ENCODE measurements at regions not wholly inside any gene's neighbourhood (a gene's known extent, or its start where the extent isn't known, plus 50 kb on each side); places are given as distances from the start of the nearest gene placed in this dataset.

- Histone ChIP-seq H3K4me1 (no peaks in the 10 kb centered on the region), H3K9me3 (no peaks in the 10 kb centered on the region), H3K27me3 (no peaks in the 10 kb centered on the region), H3K4me3 (no peak overlapping the region), H3K27ac (no peak overlapping the region), H3K36me3 (ENCODE audit: low read depth, missing control alignments) (no peaks in the 10 kb centered on the region)
- no peak for DNase-seq
- intact Hi-C loops (cut with DNase I; ENCODE audit: low total_unique reads), result no loop called here
- TF ChIP-seq POLR2A (IDR thresholded peaks at IDR 0.05), result no peak
- TF ChIP-seq, protein P1, sequence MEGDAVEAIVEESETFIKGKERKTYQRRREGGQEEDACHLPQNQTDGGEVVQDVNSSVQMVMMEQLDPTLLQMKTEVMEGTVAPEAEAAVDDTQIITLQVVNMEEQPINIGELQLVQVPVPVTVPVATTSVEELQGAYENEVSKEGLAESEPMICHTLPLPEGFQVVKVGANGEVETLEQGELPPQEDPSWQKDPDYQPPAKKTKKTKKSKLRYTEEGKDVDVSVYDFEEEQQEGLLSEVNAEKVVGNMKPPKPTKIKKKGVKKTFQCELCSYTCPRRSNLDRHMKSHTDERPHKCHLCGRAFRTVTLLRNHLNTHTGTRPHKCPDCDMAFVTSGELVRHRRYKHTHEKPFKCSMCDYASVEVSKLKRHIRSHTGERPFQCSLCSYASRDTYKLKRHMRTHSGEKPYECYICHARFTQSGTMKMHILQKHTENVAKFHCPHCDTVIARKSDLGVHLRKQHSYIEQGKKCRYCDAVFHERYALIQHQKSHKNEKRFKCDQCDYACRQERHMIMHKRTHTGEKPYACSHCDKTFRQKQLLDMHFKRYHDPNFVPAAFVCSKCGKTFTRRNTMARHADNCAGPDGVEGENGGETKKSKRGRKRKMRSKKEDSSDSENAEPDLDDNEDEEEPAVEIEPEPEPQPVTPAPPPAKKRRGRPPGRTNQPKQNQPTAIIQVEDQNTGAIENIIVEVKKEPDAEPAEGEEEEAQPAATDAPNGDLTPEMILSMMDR (IDR thresholded peaks at IDR 0.05), result no peak
- WGBS, 2 donors, result 69 to 76% methylated on average over 11 of the region's 11 CpGs
These were observed 159.8 kb upstream of the SALL4 start for GRCh38 chr20:51961964-51962761.

GRCh38 chr20:51960047-51960675 is 157.8 kb upstream of the SALL4 start:
- no peak overlapping the region for H3K4me3 ChIP-seq
- intact Hi-C loops (cut with DNase I; ENCODE audit: low total_unique reads), result no loop called here
- no peak for DNase-seq

DNA sequence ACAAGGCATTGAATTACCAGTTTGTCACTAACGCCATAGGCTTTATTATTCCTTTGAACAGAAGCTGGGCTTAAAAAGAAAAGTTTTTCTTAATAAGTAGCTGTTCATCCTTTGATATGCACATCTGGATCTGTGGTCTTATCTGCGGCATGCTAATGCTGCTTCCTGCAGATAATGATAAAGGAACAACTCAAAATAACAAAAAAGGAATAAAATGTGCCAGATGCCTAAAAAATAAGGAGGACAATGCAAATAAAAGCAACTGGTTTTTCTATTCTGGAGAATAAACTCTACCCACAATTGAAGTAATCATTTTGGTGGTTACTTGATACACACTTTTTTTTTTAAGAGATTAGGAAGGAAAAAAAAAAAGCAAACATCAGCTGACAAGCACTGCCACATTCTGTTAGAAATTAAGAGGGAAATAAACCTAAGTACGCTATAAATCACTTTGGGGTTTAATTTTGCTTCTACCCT is 156.8 kb upstream of the SALL4 start:
- intact Hi-C loops (cut with DNase I; ENCODE audit: low total_unique reads), result no loop called here

More at GRCh38 chr20:51960047-51960675, 157.8 kb upstream of the SALL4 start:
- TF ChIP-seq POLR2A (IDR thresholded peaks at IDR 0.05), result no peak
- TF ChIP-seq, protein P1 (IDR thresholded peaks at IDR 0.05), result no peak
- WGBS, 2 donors, result 91% methylated on average over 12 of the region's 12 CpGs
- Histone ChIP-seq H3K4me1 (no peaks in the 10 kb centered on the region), H3K27ac (no peak overlapping the region), H3K9me3 (no peaks in the 10 kb centered on the region), H3K27me3 (no peaks in the 10 kb centered on the region), H3K36me3 (ENCODE audit: low read depth, missing control alignments) (no peaks in the 10 kb centered on the region)

DNA sequence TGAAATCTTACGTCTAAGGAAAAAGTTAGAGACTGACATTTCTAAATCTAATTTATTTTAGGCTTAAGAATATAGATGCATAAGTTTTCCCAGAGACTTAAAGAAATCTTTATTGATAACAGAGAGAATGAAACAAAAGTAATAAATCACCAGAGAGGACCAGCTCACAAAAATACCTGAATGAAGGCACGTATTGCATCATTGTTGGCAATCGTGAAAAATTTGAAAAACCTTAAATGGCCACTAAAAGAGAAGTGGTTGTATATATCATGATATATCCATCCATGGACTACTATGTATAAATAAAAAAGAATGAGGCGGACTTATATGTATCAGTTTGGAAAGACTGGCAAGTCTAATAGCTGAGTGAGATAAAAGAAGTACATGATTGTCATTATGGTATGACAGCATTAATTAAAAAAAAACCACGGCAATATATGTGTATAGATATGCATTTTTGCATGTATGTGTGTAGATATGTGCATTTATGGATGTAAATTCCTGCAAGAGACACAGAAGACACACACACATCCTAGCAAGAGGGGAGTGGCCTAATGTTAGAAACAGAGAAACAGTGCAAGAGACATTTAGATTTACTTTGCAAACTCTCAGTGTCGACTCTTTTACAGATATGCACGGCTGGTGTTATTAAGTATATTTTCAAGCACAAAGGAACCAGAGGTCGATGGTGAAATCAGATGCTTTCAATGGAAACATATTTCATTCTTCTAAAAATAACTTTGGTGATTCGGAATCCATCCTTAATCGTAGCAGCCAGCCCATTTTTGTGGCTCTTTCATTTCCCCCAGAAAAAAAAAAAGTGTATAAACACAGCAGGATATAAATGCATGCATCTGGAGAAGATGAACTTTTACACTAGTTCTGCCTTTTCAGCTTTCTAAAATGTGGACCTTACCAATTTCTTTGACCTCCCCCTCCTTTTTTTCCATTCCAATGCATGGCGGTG is 156.1 kb upstream of the SALL4 start:
- TF ChIP-seq POLR2A (IDR thresholded peaks at IDR 0.05), result no peak
- TF ChIP-seq, protein P1 (IDR thresholded peaks at IDR 0.05), result no peak
- intact Hi-C loops (cut with DNase I; ENCODE audit: low total_unique reads), result no loop called here

More for the DNA sequence above, 156.8 kb upstream of the SALL4 start:
- Histone ChIP-seq H3K4me3 (no peak overlapping the region), H3K27me3 (no peaks in the 10 kb centered on the region), H3K36me3 (ENCODE audit: low read depth, missing control alignments) (no peaks in the 10 kb centered on the region), H3K4me1 (no peaks in the 10 kb centered on the region), H3K27ac (no peak overlapping the region), H3K9me3 (no peaks in the 10 kb centered on the region)
- WGBS, 2 donors, result 39 to 51% methylated on average over 3 of the region's 3 CpGs
- DNase-seq, result no peak
- TF ChIP-seq, protein P1 (IDR thresholded peaks at IDR 0.05), result no peak
- no peak for TF ChIP-seq POLR2A (IDR thresholded peaks at IDR 0.05)

More for the DNA sequence above, 156.1 kb upstream of the SALL4 start:
- H3K27ac ChIP-seq, result no peak overlapping the region
- H3K4me1 ChIP-seq, result no peaks in the 10 kb centered on the region
- H3K27me3 ChIP-seq, result no peaks in the 10 kb centered on the region
- WGBS, 2 donors, result 44 to 51% methylated on average over 11 of the region's 11 CpGs
- no peak overlapping the region for H3K4me3 ChIP-seq
- no peaks in the 10 kb centered on the region for H3K9me3 ChIP-seq
- DNase-seq, result no peak
- H3K36me3 ChIP-seq (ENCODE audit: low read depth, missing control alignments), result no peaks in the 10 kb centered on the region

Measured in testis (tissue), 2 donors.